ENCODE measurements at regions not wholly inside any gene's neighbourhood (a gene's known extent, or its start where the extent isn't known, plus 50 kb on each side); places are given as distances from the start of the nearest gene placed in this dataset.

GRCh38 chr2:66885775-66886383, 451.0 kb downstream of the MEIS1 start:
- H2BK5ac ChIP-seq (ENCODE audit: insufficient read length, low read length), result no peak overlapping the region
- H3K36me3 Mint-ChIP-seq (ENCODE audit: insufficient read depth in 1 of 3, low read depth in 3 of 3), result 0 out of 7 replicates have a peak, but pooled peaks cover 0 to 2% (median 1%) of the 10 kb centered on the region in 3 experiments
- no peak overlapping the region for H3K9ac ChIP-seq (ENCODE audit: extremely low read depth, insufficient read length, low read length)
- H4K8ac ChIP-seq (replicated peaks; ENCODE audit: insufficient read length, low read depth, low read length), result no peak overlapping the region
- H2BK12ac ChIP-seq (ENCODE audit: insufficient read length, low read depth, low read length), result no peak overlapping the region
- H3K18ac ChIP-seq (ENCODE audit: insufficient read length, low read depth, low read length), result no peak overlapping the region
- no peak overlapping the region for H3T11ph ChIP-seq (ENCODE audit: low read length)
- H3K4me3 Mint-ChIP-seq, result no peak overlapping the region
- no peaks in the 10 kb centered on the region for H3K4me1 Mint-ChIP-seq
- no peak for DNase-seq
- no peak overlapping the region for H3K4ac ChIP-seq (ENCODE audit: low read depth, low read length)
- H3K27me3 Mint-ChIP-seq (ENCODE audit: low read depth), result no peaks in the 10 kb centered on the region
- H2BK20ac ChIP-seq (ENCODE audit: low read depth, low read length, poor library complexity, severe bottlenecking), result no peak overlapping the region
- no peaks in the 10 kb centered on the region for H3K79me2 ChIP-seq (ENCODE audit: insufficient read depth, low read length)
- H4K91ac ChIP-seq (ENCODE audit: insufficient read length, low read depth, low read length), result no peak overlapping the region
- no peaks in the 10 kb centered on the region for H3K23me2 ChIP-seq (ENCODE audit: insufficient read length, low read depth, low read length, poor library complexity, severe bottlenecking)
- no peak overlapping the region for H2AFZ ChIP-seq (ENCODE audit: low read length)
- H3K27ac Mint-ChIP-seq, result no peak overlapping the region
- no peak overlapping the region for H3K23ac ChIP-seq (ENCODE audit: insufficient read length, low read depth, low read length)
- TF ChIP-seq CTCF (conservative IDR thresholded peaks at IDR 0.05), result no peak
- H3K14ac ChIP-seq (ENCODE audit: insufficient read depth, low read length), result no peak overlapping the region
- WGBS (ENCODE audit: extremely low coverage, insufficient read length, low lambda C conversion rate), result no CpG with 5 or more reads among the region's 2 CpGs
- H3K4me1 ChIP-seq (ENCODE audit: insufficient read depth, low read length), result no peaks in the 10 kb centered on the region; the same call in 1 of the 2 replicates
- no peak overlapping the region for H3K4me2 ChIP-seq (ENCODE audit: insufficient read depth, insufficient read length, low read length)
- H3K27ac ChIP-seq (ENCODE audit: insufficient read length, low read depth, low read length), result no peak overlapping the region
- H4K20me1 ChIP-seq (ENCODE audit: control insufficient read depth, insufficient read depth, insufficient read length), result no peaks in the 10 kb centered on the region
- H2AK5ac ChIP-seq (ENCODE audit: insufficient read length, low read length), result no peak overlapping the region
- no peak overlapping the region for H2BK15ac ChIP-seq (ENCODE audit: low read depth, low read length)
- H3K27me3 ChIP-seq (ENCODE audit: insufficient read depth, low read length), result no peaks in the 10 kb centered on the region
- H3K9me3 Mint-ChIP-seq, result no peaks in the 10 kb centered on the region; a peak in 1 of 5 replicates
- H3K79me1 ChIP-seq (ENCODE audit: insufficient read depth, low read depth, low read length, poor library complexity, severe bottlenecking), result no peaks in the 10 kb centered on the region
- H4K5ac ChIP-seq (ENCODE audit: insufficient read length, low read depth, low read length), result no peak overlapping the region
- H3K56ac ChIP-seq (ENCODE audit: insufficient read length, low read depth, low read length), result no peak overlapping the region
- no peak overlapping the region for H2BK120ac ChIP-seq (ENCODE audit: low read depth, low read length, poor library complexity, severe bottlenecking)
- no peaks in the 10 kb centered on the region for H3K9me3 ChIP-seq (ENCODE audit: control insufficient read depth, low read depth, low read length)

All from H9 (cell line).